ENCODE measurements at regions not wholly inside any gene's neighbourhood (a gene's known extent, or its start where the extent isn't known, plus 50 kb on each side); places are given as distances from the start of the nearest gene placed in this dataset.
A peak's percentile ranks its signal among the peaks of the same experiment; 100 is the strongest.
"Not testable (repeated sequence)": the region's sequence is repeated elsewhere in the genome, so short reads cannot be mapped to it uniquely, and the experiment has no call there.

DNA sequence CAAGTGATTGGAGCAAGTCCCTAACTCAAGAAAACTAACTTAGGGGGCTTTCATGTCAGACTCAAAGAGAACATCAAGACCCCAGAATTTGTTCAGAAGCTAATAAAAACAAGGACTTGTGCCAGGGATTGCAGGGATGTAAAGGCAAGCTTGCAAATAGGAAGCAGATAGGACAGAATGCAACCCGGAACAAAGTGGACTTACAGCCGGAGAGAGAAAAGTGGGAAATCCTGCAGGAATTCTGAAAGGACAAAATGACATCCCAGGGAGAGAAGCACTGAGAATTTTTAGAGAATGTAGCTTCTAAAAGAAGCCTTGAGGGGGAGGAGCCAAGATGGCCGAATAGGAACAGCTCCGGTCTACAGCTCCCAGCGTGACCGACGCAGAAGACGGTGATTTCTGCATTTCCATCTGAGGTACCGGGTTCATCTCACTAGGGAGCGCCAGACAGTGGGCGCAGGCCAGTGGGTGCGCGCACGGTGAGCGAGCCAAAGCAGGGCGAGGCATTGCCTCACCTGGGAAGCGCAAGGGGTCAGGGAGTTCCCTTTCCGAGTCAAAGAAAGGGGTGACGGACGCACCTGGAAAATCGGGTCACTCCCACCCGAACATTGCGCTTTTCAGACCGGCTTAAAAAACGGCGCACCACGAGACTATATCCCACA, 195.6 kb upstream of the G2E3 start:
- DNase-seq (ENCODE audit: low spot score): peak; percentile 20

DNA sequence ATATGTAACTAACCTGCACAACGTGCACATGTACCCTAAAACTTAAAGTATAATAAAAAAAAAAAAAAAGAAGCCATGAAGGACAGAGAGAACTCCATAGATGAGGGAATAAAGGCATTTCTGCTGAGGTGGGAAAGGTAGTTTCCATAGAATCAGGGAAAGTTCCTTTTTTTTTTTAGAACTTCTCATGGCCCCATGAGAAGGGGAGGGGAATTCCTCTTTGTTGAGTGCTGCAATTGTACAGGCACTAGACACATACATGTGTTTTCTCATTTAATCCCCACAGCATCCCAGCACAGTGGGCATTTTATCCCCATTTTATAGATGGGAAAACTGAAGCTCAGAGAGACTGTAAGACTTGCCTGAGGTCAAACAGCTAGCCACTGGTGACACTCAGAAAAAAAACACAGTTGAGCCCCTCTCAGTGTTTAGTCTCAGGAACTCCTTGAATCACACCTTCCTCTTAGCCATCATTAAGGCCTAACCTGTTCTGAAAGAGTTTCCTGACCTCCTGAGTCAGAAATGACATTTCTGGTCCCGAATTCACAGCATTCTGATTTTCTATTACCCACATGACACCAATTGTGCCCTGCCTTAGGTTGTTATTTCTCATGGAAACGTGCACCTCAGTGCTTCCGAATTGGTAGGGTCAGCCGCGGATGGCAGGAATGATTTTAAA, 189.3 kb upstream of the G2E3 start:
- no peak for DNase-seq (ENCODE audit: low spot score)

DNA sequence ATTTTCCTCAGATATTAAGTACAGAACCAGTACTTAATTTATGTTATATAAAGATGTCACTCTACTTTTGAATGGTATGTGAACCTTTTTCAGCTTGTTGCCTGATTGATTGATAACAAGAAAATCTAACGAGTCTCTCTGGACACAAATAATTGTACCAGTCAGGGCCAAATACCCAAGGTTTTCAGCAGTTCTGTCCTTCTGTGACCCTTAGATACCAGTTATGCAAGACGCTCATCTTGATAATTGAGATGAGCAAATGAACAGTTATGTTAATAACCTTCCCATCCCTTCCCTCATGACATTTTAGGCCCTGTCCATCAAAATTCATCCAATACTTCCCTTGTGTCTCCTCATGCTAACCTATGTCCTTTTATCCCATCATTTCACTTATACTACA, 185.9 kb upstream of the G2E3 start:
- no peak for DNase-seq (ENCODE audit: low spot score)

DNA sequence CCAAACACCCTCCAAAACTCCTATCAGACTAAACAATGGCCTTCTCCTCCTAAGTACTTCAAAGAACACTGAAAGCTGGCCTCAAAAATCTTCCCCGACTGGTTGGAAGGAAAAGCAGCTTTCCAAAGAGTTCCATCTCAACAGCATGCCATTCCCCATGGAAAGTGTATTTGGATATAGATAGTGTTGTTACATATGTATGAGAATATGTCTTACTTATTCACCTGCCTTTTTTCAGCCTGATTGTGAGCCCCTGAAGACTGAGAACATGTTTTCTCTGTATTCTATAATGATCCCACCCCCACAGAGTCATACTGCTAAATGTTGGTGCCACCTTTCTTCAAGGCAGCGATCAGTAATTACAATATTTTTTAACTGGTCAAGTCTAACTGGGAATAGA, 185.4 kb upstream of the G2E3 start:
- no peak for DNase-seq (ENCODE audit: low spot score)

DNA sequence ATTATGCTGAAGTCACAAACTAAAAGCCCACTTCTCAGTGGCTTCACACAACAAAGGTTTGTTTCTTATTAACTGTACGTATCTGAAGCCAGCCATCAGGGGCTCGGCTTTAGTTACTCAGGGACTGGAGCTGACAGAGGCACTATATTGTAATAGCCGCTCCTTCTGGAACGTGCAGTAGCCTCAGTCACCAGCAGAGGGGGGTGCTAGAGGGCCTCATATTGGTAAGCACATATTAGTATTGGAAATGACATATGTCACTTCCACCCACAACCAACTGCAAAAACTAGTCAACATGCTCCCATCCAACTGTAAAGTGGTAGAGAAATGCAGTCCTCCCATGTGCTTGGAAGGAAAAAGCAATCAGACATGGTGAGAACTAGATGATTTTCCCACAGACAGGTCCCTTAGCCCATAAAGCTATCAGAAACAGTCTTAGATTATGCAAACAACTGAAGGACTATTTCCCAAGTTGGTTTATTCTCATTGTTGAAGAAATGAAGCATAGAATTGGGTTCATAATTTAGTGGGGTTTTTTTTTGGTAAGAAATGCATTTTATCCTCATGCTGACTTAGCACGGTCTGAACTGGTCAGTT, 183.6 kb upstream of the G2E3 start:
- DNase-seq (ENCODE audit: low spot score): peak; percentile 60

DNA sequence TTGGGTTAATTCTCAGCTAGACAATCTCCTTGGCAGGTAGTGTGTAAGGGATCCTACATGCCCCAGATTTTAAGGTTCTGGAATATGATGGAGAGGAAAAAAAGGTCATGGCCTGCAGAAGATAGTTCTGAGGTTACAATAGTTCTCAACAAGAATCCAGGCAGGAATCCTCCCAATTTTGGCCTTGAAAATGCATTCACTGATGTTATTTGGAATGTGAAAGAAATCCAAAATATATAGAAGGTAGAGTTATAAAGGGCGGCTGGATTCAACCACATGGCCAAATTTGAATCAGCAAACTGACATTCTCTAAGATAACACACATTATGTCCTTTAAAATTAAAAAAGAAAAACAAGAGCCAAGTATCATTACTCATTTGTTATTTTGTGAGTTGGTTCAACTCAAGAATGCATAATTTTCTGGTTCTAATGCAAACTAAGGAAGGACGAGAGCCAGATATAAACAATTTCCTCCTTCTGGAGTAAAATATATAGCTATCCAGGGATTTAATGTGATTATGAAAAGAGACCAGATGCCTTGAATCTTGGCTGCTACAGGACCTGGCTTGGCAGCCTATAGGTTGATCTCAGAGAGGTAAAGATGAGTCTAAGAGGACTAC, 177.0 kb upstream of the G2E3 start:
- no peak for DNase-seq (ENCODE audit: low spot score)

DNA sequence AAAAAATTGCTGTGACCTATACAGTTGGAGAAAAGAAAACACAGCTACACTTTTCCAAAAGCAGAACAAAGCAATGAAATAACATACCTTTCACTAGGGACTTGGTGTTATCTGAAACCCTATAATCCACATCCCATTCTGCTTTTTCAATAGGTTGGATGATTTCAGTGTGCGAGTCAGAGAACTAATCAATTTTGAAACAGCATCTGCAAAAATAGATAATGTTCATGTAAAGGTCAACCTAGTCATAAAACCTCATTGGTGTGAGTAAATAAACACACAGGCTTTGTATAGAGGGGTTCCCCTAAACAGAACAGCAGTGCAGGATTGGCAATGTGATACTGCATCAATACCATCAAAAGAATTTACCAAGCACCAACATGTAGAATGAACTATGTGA, 173.0 kb upstream of the G2E3 start:
- DNase-seq (ENCODE audit: low spot score): no peak

DNA sequence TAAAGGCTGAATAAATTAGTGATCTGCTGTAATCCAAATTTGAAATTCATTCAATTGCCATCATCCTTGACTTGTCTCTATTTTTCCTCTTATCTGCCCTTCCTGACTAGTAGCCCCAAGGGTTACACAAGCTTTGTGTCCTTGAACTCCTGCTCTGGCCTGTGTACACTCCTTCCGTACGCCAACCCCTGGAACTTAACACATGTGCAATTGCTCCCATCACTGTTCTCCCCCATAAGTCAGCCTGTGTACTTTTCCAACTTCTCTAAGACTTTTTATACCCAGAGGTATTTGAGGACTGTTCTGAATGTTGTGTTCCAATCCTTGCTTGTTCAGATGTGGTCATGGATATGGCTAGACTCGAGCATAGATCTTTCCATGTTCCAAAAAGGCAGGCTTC, 171.1 kb upstream of the G2E3 start:
- DNase-seq (ENCODE audit: low spot score): peak; percentile 40

DNA sequence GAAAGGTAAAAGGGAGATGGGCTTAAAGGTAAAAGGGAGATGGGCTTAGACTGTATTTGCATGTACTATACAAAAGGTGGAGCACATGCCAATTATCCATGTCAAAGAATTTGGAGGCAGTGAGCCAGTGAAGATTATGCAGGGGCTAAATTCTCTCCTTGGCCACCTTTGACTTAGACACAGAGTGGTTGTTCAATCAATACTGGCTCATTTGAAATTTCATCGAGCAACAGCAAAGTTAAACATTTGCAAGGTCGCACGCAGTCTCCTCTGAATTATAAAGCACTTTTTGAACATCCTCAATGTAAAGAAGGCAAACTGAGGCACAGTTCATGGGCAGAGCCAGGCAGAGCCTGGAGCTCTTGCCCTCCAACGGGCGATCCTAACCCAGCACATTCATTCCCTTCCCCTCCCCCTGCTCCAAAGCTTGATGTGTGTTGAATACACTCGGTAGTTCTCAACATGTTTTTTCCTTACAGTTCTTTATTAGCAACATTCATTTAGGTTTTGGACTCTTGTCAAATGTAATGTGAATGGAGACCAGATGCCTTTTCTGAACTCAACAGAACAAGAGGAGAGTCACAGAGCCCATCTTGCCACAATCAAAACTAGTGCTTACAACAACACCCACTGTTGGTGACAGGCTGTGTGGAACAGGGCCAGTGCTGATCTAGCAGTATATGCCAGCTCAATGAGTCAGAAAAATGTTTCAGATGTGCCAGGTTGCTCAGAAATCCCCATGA, 169.7 kb upstream of the G2E3 start:
- DNase-seq (ENCODE audit: low spot score): no peak

DNA sequence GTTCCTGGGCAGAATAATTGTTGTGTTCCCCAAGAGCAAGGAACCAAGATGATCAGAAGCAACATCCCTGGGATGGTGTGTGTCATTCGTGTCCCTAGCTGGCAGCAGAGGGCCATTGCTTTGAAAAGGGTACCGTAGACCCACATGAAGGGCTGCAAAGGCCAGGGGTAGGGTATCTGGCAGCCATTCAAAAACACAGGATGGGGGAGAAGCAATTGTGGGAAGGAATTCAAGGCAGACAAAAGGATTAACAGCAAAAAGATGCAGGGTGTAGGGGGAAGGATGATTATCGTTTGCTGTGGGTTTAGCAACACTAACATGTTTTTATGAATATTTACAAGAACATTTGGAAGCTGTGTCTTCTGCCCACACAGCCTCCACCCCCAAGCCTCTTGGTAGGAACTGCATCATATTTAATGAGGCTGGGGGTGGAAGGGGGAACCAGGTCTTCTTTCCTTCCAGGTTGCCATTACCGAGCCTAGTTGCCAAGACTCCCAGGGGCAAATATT, 169.0 kb upstream of the G2E3 start:
- DNase-seq (ENCODE audit: low spot score): no peak

DNA sequence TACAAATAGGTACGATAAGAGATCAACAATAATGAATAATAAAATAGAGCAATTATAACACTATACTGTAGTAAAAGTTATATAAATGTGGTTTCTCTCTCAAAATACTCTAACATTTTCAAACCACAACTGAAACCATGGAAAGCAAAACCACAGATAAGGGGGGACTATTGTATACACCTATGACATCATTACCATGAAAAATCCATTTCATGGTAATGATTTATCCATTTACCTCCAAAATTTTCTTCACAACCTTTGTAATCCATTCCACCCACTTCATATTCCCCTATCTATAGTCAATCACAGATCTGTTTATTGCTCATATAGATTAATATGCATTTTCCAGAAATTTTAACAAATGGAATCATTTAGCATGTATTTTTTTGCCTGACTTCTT, 163.9 kb upstream of the G2E3 start:
- DNase-seq (ENCODE audit: low spot score): no peak

DNA sequence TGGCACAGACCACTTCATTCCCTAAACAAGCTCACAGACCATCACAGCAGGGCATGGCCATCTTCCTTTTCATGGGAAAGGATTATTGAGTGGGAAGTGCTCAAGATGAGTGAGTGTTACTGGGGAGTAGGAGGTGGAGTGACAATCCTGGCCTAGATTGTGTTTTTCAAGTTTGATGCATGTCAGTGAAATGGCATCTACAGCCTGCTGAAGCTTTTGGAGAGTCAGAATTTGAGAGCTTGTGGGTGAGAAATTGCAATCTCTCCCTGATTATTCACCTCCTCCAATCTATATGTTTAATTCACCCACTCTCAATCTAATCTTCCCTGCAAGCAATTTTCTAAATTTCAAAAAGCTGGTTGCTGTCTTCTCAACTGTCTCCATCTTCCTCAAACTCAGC, 156.1 kb upstream of the G2E3 start:
- no peak for DNase-seq (ENCODE audit: low spot score)

DNA sequence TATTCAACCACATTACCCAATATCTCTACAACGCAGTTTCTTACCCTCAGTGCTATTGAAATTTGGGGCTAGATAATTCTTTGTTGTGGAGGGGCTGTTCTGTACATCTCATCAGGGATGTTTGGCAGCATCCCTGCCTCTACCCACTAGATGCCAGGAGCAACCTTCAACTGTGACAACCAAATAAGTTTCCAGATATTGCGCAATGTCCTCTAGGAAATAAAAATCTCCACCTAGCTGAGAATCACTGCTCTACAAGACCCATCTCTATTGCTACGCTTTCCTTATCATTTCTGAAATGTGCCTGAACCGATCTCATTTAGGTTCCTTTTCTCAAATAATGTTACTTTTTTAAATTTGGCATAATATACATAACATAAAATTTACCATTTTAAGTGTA, 155.2 kb upstream of the G2E3 start:
- DNase-seq (ENCODE audit: low spot score): no peak

DNA sequence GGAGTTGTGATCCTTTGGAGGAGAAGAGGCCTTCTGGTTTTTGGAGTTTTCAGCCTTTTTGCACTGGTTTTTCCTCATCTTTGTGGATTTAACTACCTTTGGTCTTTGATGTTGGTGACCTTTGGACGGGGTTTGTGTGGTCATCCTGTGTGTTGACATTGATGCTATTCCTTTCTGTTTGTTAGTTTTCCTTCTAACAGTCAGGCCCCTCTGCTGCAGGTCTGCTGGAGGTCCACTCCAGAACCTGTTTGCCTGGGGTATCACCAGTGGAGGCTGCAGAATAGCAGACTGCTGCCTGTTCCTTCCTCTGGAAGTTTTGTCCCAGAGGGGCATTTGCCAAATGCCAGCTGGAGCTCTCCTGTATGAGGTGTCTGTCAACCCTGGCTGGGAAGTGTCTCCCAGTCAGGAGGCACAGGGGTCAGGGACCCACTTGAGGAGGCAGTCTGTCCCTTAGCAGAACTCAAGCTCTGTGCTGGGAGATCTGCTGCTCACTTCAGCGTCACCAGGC, 149.4 kb upstream of the G2E3 start:
- DNase-seq (ENCODE audit: low spot score): not testable (repeated sequence)

DNA sequence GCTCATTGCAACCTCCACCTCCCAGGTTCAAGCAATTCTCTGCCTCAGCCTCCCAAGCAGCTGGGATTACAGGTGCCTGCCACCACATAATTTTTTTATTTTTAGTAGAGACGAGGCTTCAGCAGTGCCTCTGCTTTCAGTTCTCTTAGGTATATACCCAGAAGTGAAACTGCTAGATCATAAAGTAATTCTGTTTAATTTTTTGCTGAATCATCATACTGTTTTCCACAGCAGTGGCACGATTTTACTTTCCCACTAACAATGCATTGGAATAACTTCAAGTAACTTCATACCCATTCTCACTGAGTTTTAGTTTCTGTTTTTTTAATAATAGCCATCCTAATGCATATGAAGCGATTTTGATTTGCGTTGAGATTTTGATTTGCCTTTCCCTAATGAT, 148.0 kb upstream of the G2E3 start:
- DNase-seq (ENCODE audit: low spot score): no peak

DNA sequence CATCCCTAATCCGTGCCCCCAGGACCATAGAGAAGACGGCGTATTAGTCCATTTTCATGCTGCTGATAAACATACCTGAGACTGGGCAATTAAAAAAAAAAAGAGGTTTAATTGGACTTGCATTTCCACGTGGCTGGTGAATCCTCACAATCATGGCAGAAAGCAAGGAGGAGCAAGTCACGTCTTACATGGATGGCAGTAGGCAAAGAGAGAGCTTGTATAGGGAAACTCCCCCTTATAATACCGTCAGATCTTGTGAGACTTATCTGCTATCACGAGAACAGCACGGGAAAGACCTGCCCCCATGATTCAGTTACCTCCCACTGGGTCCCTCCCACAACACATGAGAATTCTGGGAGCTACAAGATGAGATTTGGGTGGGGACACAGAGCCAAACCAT, 145.8 kb upstream of the G2E3 start:
- DNase-seq (ENCODE audit: low spot score): not testable (repeated sequence)

DNA sequence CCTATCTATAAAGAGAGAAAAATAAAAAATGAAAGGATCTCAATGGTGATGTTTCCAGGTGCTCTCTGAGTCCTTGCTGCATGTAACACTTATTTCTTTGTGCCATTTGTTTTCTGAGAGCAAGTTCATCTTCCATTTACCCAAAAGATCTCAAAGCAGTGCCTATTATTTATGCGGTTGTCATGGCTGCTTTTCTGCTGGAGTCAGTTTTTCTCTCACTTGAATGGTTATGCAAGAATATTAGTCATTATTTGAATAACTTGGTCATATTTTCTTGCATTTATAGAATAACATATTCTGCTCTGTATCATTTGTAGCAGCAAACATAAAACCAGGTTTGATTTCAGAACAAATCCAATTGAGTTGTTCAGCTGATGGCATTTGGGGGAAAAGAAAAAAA, 141.8 kb upstream of the G2E3 start:
- DNase-seq (ENCODE audit: low spot score): no peak

DNA sequence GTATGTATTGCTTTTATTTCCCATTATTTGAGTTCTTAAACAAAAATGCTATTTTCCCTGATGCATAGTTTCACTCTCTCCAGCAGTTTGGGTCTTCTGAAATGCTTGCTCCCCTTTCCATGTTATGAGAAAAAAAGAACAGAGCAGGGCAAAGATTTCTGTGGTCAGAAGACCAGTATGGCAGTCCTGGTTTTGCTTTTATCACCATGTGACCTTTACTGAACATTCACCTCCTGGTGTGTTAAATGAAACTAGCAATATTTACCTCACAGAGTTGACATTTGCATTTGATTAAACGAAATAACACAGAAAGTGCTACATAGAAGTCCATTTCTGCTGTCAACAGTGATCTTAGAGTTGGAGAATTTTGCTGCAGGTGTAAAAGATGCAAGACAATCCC, 141.0 kb upstream of the G2E3 start:
- DNase-seq (ENCODE audit: low spot score): no peak

DNA sequence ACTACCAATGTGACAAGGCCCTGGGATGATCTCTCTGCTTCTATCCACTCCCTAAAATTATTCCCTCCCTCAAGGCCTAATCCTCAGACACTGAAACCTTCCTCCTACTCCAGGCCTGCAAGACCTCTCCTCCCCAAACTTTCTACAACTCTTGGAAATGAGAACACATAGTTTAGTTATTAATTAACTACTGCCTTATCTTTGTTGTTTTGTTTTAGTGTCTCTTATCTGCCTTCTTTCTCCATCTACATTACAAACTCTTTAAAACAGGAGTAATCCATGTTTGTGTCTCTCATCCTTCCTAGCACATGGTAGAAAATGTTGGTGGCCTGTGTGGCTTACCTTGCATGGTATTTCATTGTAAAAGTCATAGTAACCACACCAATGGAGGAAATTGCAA, 139.9 kb upstream of the G2E3 start:
- peak; percentile 42 for DNase-seq (ENCODE audit: low spot score)

DNA sequence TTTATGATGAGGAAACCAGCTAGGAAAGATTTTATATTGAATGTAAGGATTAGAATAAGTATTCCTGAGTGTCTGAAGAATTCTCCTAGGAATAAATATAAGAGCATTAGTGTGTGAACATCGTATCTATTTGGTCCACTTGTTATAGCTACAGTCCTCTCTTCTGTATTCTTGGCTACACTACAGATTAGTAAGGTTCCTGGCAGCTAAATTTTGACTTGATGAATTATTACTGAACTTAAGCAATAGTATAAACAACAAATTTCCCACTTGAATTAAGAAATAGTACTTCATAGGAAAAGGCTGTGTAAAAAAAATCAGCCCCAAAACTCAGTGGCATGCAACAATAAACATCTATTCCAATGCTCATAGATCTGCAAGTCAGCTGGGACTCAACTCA, 138.4 kb upstream of the G2E3 start:
- DNase-seq (ENCODE audit: low spot score): no peak

DNA sequence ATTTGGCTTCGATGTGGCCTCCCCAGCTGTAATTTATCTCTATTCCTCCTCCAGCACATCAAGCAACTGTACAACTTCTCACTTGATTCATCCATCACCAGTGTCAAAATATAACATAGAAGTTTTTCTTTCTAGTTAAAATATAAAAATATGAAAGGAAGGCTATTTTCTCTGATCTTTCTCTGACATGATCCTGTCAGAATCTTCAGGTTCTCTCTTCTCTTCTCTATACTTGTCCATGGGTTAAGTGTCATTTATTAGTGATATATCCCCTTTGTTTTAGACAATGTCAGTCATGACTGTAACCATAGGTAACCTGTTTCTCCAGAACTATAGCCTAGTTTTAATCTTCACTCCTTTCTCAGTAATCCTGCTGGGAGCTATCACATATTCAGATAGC, 132.5 kb upstream of the G2E3 start:
- no peak for DNase-seq (ENCODE audit: low spot score)

DNA sequence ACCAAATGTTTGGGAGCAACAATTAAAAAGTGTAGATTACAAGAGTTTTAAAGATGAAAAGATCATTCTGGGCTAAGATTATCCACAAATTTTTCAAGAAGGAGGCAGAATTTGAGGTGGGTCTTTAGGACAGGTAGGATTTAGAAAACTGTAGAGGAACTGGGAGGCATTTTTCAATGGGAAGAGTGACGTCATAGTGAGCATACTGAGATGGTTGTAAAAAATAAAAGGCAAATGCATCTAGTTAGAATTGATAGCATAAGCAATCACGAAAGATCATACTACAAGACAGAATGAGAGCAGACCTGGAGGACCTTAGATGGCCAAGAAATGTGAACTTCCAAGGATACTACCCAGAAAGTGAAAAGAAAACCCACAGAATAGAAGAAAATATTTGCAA, 131.6 kb upstream of the G2E3 start:
- DNase-seq (ENCODE audit: low spot score): no peak
